NCI-H460 (cell line): ENCODE measurements at regions not wholly inside any gene's neighbourhood (a gene's known extent, or its start where the extent isn't known, plus 50 kb on each side); places are given as distances from the start of the nearest gene placed in this dataset.

Experiments used
- DNase-seq: peaks from one replicate; pipeline ENCODE4 v3.0.0-alpha.2; 2016; ENCODE audit warnings: low read depth; ENCODE audit errors: extremely low read depth

DNA sequence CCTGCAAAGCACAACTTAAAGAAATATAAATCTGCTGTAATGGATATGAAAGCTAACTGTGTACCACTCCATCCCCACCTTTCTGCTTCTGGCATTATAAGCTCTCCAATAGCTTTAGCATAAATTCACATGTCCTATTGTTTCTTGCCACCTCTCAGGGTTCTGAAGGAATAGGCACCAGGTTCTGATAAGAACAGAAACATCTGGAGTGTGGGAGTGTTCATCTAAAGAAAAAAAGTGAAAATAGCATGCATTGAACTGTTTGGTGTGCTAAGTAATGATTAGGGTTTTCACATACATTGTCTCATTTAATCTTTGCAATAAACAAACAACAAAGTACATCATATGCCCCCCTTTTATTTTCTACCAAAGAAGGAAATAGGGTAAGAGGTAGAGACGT lies 72.3 kb downstream of the FAM76B start:
- no peak for DNase-seq

GRCh38 chr11:95716266-95716665 lies 73.3 kb downstream of the FAM76B start:
- DNase-seq: no peak

GRCh38 chr11:95715777-95716241 lies 73.8 kb downstream of the FAM76B start:
- no peak for DNase-seq

DNA sequence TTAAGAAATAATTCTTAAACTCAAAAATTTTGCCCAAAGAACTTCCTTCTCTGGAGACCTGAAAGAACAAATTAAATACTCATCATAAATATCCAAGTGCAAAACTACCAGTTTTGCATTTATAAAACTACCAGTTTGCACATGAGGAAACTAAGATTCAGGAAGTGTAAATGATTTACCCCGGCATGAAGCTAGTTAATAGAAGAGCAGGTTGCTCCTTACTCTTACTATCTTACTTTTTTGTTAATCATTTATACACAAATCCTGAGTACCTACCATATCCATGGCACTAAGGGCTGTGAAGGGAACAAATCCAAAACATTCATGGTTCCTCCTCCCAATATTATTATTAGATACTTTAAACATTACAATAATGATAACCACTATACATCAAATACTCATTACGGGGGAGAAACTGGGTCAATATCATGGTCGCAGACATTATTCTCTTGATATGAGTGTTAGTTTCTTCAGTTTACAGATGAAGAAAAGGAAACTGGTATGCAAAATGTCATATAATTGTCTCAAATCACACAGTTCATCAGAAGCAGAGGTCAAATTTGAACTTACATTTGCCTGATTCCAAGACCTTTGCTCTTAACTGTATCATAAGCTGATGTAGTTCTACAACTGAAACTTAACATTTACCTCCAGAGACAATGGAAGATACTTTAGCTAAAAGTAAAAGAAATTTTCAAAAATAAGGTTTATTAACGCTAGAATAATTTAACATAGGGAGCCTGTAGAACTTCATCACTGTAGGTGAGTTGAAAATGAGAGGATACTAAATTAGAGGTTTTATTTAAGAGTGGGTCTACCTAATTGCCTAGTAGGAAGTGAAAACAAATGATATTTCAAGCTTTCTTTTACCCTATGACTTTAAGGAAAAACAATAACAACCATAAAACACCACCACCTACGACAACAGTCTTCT lies 74.5 kb downstream of the FAM76B start:
- no peak for DNase-seq

GRCh38 chr11:95713428-95713827 lies 76.2 kb downstream of the FAM76B start:
- no peak for DNase-seq

GRCh38 chr11:95711945-95712221 lies 77.7 kb downstream of the FAM76B start:
- DNase-seq: no peak

DNA sequence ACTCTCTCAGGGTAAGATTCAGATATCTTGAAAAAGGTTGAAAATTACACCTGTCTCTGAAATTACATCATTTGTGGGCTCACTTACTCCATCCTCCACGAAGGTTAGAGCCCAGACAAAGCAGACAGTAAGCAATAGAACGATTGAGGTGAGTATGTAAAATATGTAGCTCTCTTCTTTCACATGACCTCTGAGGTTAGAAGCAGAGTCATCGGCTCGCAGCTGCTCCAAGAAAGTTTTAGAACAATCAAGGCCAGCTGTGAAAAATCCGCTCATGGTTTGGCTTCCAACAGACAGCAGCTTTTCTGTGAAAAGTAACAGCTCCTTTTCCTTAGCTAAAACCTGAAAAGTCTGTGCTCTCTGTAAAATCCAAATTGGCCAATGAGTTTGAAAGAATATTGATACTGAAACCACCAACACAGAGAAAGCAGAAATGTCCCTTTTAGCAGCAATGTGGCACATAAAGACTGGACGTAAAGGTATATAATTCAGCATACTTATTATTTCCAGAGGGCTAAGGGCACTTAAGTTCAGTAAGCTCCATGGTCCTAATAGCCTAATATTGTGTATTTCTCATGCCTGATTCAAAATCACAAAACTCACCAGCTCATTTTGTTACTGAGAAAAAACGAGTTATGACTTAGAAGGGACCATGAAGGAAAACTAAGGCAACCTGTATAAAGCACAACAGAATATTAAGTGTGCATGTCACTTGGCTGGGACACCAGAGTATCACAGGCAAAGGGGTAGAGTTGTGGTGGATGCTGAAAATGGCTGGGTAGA lies 78.2 kb downstream of the FAM76B start:
- DNase-seq: no peak

- no peak for DNase-seq
Measured at GRCh38 chr11:95708681-95709080, 80.9 kb downstream of the FAM76B start.

DNA sequence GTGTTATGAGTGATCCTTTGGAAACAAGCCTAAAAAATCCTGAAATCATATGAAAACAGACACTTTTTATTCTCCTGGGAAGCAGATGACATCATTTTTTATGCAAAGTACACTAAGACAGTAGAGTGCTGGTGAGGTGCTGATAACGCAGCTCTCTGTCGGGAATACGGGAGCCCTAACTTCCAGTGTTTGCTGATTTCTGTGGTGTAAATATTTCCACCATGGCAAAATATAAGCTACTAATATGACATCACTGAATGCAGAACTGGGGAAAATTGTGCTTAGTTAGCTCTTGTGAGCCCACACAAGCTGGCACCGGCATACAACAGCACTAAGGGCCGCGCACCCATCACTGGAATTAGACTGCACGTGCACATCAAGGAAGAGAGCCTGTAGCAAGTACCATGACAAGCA lies 82.6 kb downstream of the FAM76B start:
- no peak for DNase-seq

DNA sequence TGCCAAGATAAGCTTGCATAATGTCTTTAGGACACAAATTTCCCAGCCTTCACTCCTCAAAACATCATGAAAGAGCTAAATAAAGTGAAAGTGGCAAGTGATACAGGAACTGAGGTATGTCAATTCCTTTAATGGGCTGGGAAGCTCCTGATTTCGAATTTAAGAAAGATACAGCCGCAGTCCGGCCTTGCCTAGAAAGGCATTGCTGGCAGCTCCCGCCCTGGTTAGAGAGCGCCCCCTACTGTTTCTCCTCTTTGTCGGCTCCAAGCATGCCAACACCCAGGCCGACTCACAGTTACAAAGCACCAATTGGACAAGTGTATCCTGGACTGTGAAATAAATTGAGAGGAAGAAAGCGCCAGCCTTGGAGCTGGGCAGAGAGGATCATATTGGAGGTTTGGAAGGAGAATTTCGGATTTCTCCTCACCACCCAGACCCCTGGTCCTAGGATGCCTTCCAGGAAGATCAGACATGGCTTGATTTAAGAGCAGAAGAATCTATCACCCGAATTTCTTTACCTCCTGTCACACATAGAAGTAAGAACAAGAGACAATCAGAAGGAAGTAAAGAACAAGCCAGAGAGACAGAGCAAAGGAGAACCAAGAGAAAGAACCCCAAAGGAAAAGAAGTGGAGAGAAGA lies 84.0 kb downstream of the FAM76B start:
- DNase-seq: peak; percentile 84

DNA sequence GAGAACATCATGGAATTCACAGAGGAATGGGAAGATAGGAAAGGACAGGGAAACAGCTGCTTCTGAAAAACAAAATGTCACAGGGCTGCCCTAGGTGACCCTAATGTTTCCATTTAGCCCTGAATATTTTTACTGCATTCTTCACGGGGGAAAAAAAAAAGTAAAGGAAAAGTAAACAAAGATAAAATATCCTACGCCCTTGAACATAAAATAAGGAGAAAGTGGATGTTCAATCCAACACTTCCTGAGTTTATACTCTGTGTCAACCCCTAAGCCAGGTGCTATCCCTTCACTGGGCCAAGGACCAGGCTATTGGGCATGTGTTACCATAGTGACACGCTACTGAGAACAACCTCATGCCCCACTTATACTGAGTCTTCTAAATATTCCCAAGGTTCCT lies 84.7 kb downstream of the FAM76B start:
- DNase-seq: no peak

GRCh38 chr11:95703049-95703448 lies 86.5 kb downstream of the FAM76B start:
- DNase-seq: no peak

DNA sequence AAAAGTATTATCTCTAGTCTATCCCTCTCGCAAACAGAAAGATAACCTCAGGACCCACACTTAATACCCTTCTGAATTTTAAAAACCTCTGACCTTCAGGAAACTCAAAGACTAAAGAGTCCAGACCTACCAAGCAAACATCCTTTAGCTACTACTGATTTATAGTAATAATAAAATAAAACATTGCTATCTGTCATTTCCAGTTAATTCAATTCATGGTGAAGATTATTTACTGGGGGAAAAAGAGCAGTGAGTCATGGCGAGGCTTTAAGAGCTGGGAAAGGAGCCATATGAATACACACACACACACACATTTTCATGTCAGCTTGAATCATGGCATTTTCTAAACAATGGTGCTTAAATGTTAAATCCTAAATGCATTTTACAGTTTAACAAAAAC lies 87.1 kb downstream of the FAM76B start:
- no peak for DNase-seq

DNA sequence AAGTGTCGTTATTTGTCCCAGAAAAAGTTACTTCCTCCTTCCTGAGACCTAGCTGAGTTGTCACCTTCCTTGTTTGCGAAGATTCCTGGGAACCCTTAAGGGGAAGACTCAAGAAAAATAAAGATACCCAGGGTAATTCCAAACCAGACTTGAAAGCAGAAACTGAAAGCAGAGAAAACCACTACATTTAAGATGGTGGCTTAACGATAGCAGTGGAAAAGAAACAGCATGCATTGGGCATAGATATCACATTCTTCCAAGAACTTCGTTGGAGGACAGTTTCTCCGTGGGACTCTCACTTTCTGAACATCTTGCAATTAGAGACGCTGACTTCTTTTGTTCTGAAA lies 89.1 kb downstream of the FAM76B start:
- no peak for DNase-seq

- DNase-seq: no peak
Measured at GRCh38 chr11:95699631-95700470, 89.7 kb downstream of the FAM76B start.

GRCh38 chr11:95698676-95699557 lies 90.7 kb downstream of the FAM76B start:
- peak; percentile 71 for DNase-seq

- DNase-seq: no peak
Measured at GRCh38 chr11:95697614-95698408, 91.8 kb downstream of the FAM76B start.

DNA sequence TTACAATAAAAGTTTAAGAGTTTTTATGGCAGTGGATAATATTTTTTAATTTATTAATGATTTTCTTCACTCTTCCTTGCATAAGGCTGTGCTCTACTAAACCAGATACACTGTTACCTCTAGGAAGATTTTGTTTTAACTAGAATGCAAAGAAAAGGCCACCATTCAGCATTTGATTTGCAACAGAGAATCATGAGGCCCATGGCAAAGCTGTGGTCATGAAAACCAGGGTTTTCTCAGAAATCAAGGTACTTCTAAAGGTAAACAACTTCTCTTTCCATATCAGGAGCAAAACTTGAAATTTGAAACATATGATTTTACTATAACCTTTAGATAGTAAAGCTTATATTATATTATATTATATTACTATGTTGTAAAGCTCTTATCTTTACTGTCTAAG lies 94.4 kb downstream of the FAM76B start:
- DNase-seq: no peak

- DNase-seq: no peak
Measured at GRCh38 chr11:95693298-95693697, 96.3 kb downstream of the FAM76B start.
